HG02870 (cell line): ENCODE measurements at regions not wholly inside any gene's neighbourhood (a gene's known extent, or its start where the extent isn't known, plus 50 kb on each side); places are given as distances from the start of the nearest gene placed in this dataset.

Experiments
- ATAC-seq: cut with Tn5 transposase; IDR thresholded peaks from one replicate; pipeline ENCODE4 v1.9.1; 2021; ENCODE audit warnings: mild to moderate bottlenecking, moderate library complexity; ENCODE audit not compliant: unreplicated experiment

DNA sequence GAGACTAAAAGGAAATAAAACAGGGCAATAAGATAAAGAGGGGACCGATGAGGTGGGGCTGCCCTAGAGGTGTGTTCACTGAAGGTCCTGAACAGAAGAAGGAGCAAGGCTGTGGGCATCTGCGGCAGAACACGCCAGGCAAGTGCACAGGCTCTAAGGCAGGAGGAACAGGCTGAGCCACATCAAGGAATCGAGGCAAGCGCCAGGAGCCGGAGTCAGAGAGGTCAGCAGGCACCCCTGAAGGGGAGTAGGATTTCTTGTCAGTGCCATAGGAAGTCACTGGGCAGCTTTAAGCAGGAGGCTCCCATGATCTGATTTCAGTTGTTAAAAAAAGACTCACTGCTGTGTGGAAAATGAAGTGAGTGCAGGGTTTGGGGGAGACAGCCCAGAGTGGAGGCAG is 186.5 kb downstream of the KATNIP start:
- no peak for ATAC-seq

DNA sequence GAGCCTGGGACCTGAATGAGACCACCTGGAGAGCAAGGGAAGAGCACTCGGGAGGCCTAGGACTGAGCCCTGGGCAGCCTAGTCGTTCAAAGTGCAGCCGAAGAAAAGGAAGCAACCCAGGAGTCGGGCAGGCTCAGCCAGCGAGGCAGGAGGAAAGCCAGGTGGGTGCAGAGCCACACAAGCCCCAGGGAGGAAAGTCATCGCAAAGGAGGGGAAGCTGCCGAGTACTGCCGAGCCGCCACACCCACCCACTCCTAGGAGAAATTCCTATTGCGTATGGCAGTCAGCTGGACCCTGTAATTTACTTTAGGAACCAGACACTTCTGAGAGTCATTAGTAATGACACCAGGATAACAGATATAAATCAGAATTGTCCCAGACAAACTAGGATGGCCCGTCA is 187.6 kb downstream of the KATNIP start:
- no peak for ATAC-seq
